ENCODE measurements at regions not wholly inside any gene's neighbourhood (a gene's known extent, or its start where the extent isn't known, plus 50 kb on each side); places are given as distances from the start of the nearest gene placed in this dataset.

- no peak for DNase-seq
These were observed 56.3 kb upstream of the SOX6 start for GRCh38 chr11:16412525-16413172.

DNA sequence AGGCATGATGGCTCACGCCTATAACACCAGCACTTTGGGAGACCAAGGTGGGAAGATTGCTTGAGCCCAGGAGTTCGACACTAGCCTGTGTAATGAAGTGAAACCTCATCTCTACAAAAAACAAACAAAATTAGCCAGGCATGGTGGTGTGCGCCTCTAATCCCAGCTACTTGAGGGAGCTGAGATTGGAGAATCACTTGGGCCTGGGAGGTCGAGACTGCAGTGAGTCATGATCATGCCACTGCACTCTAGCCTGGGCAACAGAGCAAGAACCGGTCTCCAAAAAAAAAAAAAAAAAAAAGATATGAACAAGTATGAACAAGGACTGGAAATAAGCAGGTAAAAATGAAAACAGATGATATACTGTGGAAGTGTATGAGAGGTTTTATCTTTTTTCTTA lies 54.1 kb upstream of the SOX6 start:
- DNase-seq = no peak

DNA sequence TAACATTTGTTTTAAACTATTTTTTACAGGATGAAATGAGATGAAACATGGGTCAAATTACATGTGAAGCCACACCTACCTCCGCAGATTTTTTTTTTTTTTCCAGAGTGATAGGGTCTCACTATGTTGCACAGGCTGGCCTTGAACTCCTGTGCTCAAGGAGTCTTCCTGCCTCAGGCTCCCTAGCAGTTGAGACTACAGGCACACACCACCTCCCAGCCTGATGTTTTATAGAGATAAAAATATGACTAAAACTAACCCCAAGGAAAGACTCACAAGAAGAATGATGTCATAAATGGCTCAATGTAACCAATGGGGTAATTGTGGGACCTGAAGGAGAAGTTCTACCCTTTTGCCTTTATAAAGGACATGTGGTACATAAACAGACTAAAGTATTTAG lies 52.3 kb upstream of the SOX6 start:
- DNase-seq = no peak

- DNase-seq = no peak
These were observed 49.9 kb upstream of the SOX6 start for GRCh38 chr11:16406226-16406625.
